ENCODE measurements at regions not wholly inside any gene's neighbourhood (a gene's known extent, or its start where the extent isn't known, plus 50 kb on each side); places are given as distances from the start of the nearest gene placed in this dataset.

- no peak for DNase-seq
Measured at GRCh38 chr2:147709655-147710054, 135.2 kb upstream of the ACVR2A start.

- DNase-seq, result no peak
Measured at GRCh38 chr2:147703171-147703570, 141.7 kb upstream of the ACVR2A start.

- no peak for DNase-seq
Measured at GRCh38 chr2:147698166-147698565, 146.7 kb upstream of the ACVR2A start.

GRCh38 chr2:147696426-147696825, 148.4 kb upstream of the ACVR2A start:
- no peak for DNase-seq

- DNase-seq, result peak; percentile 36
Measured at GRCh38 chr2:147689220-147689909, 155.5 kb upstream of the ACVR2A start.

GRCh38 chr2:147688242-147688641, 156.6 kb upstream of the ACVR2A start:
- DNase-seq, result peak; percentile 34

- no peak for DNase-seq
Measured at GRCh38 chr2:147686365-147686764, 158.5 kb upstream of the ACVR2A start.

GRCh38 chr2:147684903-147685302, 159.9 kb upstream of the ACVR2A start:
- no peak for DNase-seq

GRCh38 chr2:147683380-147683779, 161.4 kb upstream of the ACVR2A start:
- DNase-seq, result no peak

GRCh38 chr2:147681093-147681492, 163.7 kb upstream of the ACVR2A start:
- no peak for DNase-seq

- DNase-seq, result no peak
Measured at GRCh38 chr2:147679955-147680531, 164.8 kb upstream of the ACVR2A start.

- DNase-seq, result no peak
Measured at GRCh38 chr2:147679191-147679954, 165.5 kb upstream of the ACVR2A start.

- DNase-seq, result no peak
Measured at GRCh38 chr2:147665105-147665504, 179.7 kb upstream of the ACVR2A start.

- DNase-seq, result no peak
Measured at GRCh38 chr2:147663962-147664361, 180.9 kb upstream of the ACVR2A start.

GRCh38 chr2:147663153-147663961, 181.5 kb upstream of the ACVR2A start:
- DNase-seq, result no peak

- DNase-seq, result no peak
Measured at GRCh38 chr2:147662221-147662620, 182.6 kb upstream of the ACVR2A start.

GRCh38 chr2:147660680-147661079, 184.1 kb upstream of the ACVR2A start:
- no peak for DNase-seq

GRCh38 chr2:147659051-147659450, 185.8 kb upstream of the ACVR2A start:
- DNase-seq, result no peak

GRCh38 chr2:147657086-147658000, 187.5 kb upstream of the ACVR2A start:
- DNase-seq, result no peak

- DNase-seq, result no peak
Measured at GRCh38 chr2:147649998-147650397, 194.8 kb upstream of the ACVR2A start.

GRCh38 chr2:147649286-147649685, 195.5 kb upstream of the ACVR2A start:
- DNase-seq, result no peak

- no peak for DNase-seq
Measured at GRCh38 chr2:147648471-147648870, 196.4 kb upstream of the ACVR2A start.
